H1 (cell line): ENCODE measurements at regions not wholly inside any gene's neighbourhood (a gene's known extent, or its start where the extent isn't known, plus 50 kb on each side); places are given as distances from the start of the nearest gene placed in this dataset.

Experiments
- CBX5 ChIP-seq: fragments of 300-800, 300-1000 bp; sonication (generic); IDR thresholded peaks from 2 replicates; pipeline ENCODE4 v1.7.1; 2016; ENCODE audit warnings: antibody characterized with exemption, low read length, low read depth
- RXRA ChIP-seq: IDR thresholded peaks from 2 replicates; pipeline ENCODE4 v1.6.1; 2011; ENCODE audit warnings: low read depth, mild to moderate bottlenecking, low read length, moderate library complexity; ENCODE audit not compliant: insufficient read depth
- TAF1 ChIP-seq: IDR thresholded peaks from 2 replicates; pipeline ENCODE4 v1.6.1; 2011; ENCODE audit warnings: mild to moderate bottlenecking, low read depth, low read length

GRCh38 chr7:91367812-91368578 is 103.8 kb downstream of the FZD1 start (continued):
- TF ChIP-seq RXRA: no peak
- TF ChIP-seq TAF1: no peak
- TF ChIP-seq CBX5: no peak
